D341Med (cell line): ENCODE measurements at regions not wholly inside any gene's neighbourhood (a gene's known extent, or its start where the extent isn't known, plus 50 kb on each side); places are given as distances from the start of the nearest gene placed in this dataset.

ENCODE experiments used
- DNase-seq: peaks from one replicate; pipeline ENCODE4 v3.0.0; 2012; ENCODE audit warnings: low spot score

DNA sequence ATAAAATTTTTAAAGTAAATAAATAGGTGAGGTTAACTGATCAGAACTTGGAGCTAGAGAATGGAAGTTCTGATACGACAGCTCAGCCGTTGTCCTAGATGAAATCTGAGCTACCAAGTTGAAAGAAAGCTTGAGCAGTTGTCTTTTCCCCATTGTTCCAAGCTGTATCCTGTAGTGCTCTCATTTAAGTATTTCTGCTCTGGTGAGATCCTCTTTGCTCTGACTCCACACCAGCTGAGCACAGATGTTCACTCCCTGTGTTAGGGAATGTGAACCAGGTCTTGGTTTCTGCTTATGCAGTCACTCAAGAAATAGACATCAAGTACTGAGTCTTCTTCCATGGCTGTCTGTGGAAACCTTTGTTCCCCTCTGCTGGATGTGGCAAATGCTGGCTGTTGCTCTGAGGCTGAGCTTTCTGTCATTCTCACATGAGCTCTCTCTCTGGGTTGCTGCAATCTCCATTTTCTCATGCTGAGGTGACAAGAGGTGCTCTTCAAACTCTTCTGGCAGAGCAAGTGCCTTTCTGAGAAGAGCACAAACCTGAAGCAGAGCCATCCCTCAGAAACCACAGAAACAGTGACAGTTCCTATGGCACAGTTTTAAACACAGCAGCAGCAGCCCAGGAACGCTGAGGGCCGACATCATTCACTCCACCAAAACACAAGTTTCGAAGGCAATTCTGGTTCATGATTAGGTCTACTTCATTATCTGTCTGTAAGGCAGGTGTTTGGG lies 194.1 kb downstream of the SP3 start:
- no peak for DNase-seq

GRCh38 chr2:173772205-173772604 lies 193.0 kb downstream of the SP3 start:
- no peak for DNase-seq

GRCh38 chr2:173773076-173773475 lies 192.1 kb downstream of the SP3 start:
- DNase-seq, result no peak

- DNase-seq, result no peak
These were observed 189.7 kb downstream of the SP3 start for GRCh38 chr2:173775440-173775839.

GRCh38 chr2:173782681-173783080 lies 182.5 kb downstream of the SP3 start:
- no peak for DNase-seq

- no peak for DNase-seq
These were observed 181.8 kb downstream of the SP3 start for GRCh38 chr2:173783382-173783781.

GRCh38 chr2:173785813-173786212 lies 179.4 kb downstream of the SP3 start:
- no peak for DNase-seq

- DNase-seq, result no peak
These were observed 173.7 kb downstream of the SP3 start for GRCh38 chr2:173791502-173791901.

GRCh38 chr2:173792166-173792565 lies 173.0 kb downstream of the SP3 start:
- DNase-seq, result no peak

GRCh38 chr2:173792741-173793140 lies 172.4 kb downstream of the SP3 start:
- no peak for DNase-seq

- DNase-seq, result no peak
These were observed 171.2 kb downstream of the SP3 start for GRCh38 chr2:173793709-173794565.

GRCh38 chr2:173797586-173798263 lies 167.4 kb downstream of the SP3 start:
- no peak for DNase-seq

GRCh38 chr2:173802518-173802917 lies 162.7 kb downstream of the SP3 start:
- DNase-seq, result no peak

- DNase-seq, result no peak
These were observed 161.7 kb downstream of the SP3 start for GRCh38 chr2:173803449-173803848.

DNA sequence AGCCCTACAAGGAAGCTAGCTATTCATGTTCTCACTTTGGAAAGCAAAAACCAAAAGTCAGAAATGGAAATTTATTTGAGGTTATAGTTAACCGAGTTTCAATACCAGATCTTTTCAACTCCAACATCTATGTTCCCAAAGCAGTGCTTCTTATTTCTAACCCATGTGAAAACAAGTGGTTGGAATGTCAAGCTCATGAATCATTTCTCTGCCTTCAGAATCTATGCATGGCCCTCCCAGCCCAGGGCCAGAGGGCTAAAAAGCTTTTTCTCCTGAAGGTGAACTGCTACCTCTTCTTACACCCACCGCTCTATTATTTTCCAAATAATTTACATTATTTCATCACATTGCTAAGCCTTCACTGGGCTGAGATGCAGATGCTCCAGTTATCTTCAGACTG lies 158.4 kb downstream of the SP3 start:
- no peak for DNase-seq

- no peak for DNase-seq
These were observed 156.5 kb downstream of the SP3 start for GRCh38 chr2:173808718-173809117.

- no peak for DNase-seq
These were observed 152.9 kb downstream of the SP3 start for GRCh38 chr2:173812321-173812720.

- no peak for DNase-seq
These were observed 150.9 kb downstream of the SP3 start for GRCh38 chr2:173814306-173814705.

GRCh38 chr2:173815772-173816171 lies 149.4 kb downstream of the SP3 start:
- DNase-seq, result no peak

GRCh38 chr2:173817582-173817981 lies 147.6 kb downstream of the SP3 start:
- DNase-seq, result no peak

GRCh38 chr2:173818285-173818684 lies 146.9 kb downstream of the SP3 start:
- DNase-seq, result no peak

- no peak for DNase-seq
These were observed 145.3 kb downstream of the SP3 start for GRCh38 chr2:173819852-173820251.

DNA sequence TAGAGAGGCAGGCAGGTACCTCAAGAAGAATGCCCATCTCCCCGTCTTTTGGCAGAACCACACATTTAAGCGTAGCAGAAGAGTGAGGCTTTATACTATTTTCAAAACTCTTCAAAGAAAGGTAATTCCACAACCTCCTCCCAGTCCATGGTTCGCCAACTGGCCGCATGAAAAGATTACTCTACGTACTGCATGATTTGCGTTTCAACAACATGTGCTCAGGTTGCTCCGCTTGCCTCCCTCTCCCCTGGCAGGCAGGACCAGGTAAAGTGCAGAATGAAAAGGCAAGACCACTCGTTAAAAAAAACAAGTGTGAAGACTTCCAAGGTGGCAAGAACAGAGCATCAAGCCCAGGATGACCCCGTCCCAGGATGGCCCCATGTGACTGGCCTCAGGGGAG lies 143.7 kb downstream of the SP3 start:
- no peak for DNase-seq
